ENCODE measurements at regions not wholly inside any gene's neighbourhood (a gene's known extent, or its start where the extent isn't known, plus 50 kb on each side); places are given as distances from the start of the nearest gene placed in this dataset.

GRCh38 chr4:33340168-33340567 lies 2620.0 kb downstream of the PCDH7 start:
- DNase-seq (ENCODE audit: low read depth, low spot score), result no peak
- H3K27ac ChIP-seq (ENCODE audit: low read depth, low read length), result no peak overlapping the region
- H3K4me2 ChIP-seq (ENCODE audit: low read length), result no peak overlapping the region
- H3K4me1 ChIP-seq (ENCODE audit: control insufficient read depth in 1 of 2, insufficient read depth in 2 of 2, low read length in 2 of 2), result no peaks in the 10 kb centered on the region
- ChIA-PET RAD21 (ENCODE audit: low non-redundant PET in 1 of 2, low total read pairs in 2 of 2, uncharacterized antibody in 2 of 2, unreplicated experiment in 2 of 2) (no interaction called here), CTCF (no interaction called here), POLR2A (no interaction called here)
- no peak overlapping the region for H3K4me3 ChIP-seq (replicated peaks in 1 of 2; ENCODE audit: low read depth in 1 of 2, low read length in 2 of 2)
- intact Hi-C loops (cut with micrococcal nuclease), result no loop called here
- no peaks in the 10 kb centered on the region for H3K27me3 ChIP-seq (ENCODE audit: insufficient read depth, low read length)
- no peaks in the 10 kb centered on the region for H3K9me3 ChIP-seq (ENCODE audit: control insufficient read depth in 1 of 2, insufficient read depth in 1 of 2, low read depth in 1 of 2, low read length in 2 of 2)
- H3K9ac ChIP-seq (ENCODE audit: low read length), result no peak overlapping the region
- no peaks in the 10 kb centered on the region for H3K36me3 ChIP-seq (ENCODE audit: control insufficient read depth in 1 of 2, insufficient read depth in 2 of 2, low read length in 2 of 2)
- BruUV-seq (replicated peaks), result no TSS peak
- TF ChIP-seq POLR2A (IDR thresholded peaks at IDR 0.05; ENCODE audit: borderline replicate concordance, extremely low read depth, insufficient read depth, insufficient read length) (no peak), ZNF274 (IDR thresholded peaks at IDR 0.05; ENCODE audit: low read depth, low read length) (no peak), SP1 (IDR thresholded peaks at IDR 0.05; ENCODE audit: low read depth) (no peak), FOSL1 (IDR thresholded peaks at IDR 0.05; ENCODE audit: low read depth) (no peak), ELF1 (IDR thresholded peaks at IDR 0.05; ENCODE audit: borderline replicate concordance, low read depth) (no peak), EZH2phosphoT487 (IDR thresholded peaks at IDR 0.05; ENCODE audit: borderline replicate concordance) (no peak), CBX3 (IDR thresholded peaks at IDR 0.05; ENCODE audit: low read depth) (no peak), ATF3 (IDR thresholded peaks at IDR 0.05) (no peak), RAD21 (IDR thresholded peaks at IDR 0.05; ENCODE audit: low read depth) (no peak), TCF7L2 (IDR thresholded peaks at IDR 0.05; ENCODE audit: borderline replicate concordance, extremely low read depth, insufficient read depth, insufficient read length) (no peak), POLR2AphosphoS5 (IDR thresholded peaks at IDR 0.05; ENCODE audit: low read depth, low read length) (no peak), CEBPB (IDR thresholded peaks at IDR 0.05; ENCODE audit: low read depth) (no peak), ZFX (IDR thresholded peaks at IDR 0.05) (no peak), JUND (IDR thresholded peaks at IDR 0.05) (no peak), REST (IDR thresholded peaks at IDR 0.05; ENCODE audit: low read depth) (no peak), SRF (IDR thresholded peaks at IDR 0.05; ENCODE audit: low read depth) (no peak)
- TF ChIP-seq, protein P1, sequence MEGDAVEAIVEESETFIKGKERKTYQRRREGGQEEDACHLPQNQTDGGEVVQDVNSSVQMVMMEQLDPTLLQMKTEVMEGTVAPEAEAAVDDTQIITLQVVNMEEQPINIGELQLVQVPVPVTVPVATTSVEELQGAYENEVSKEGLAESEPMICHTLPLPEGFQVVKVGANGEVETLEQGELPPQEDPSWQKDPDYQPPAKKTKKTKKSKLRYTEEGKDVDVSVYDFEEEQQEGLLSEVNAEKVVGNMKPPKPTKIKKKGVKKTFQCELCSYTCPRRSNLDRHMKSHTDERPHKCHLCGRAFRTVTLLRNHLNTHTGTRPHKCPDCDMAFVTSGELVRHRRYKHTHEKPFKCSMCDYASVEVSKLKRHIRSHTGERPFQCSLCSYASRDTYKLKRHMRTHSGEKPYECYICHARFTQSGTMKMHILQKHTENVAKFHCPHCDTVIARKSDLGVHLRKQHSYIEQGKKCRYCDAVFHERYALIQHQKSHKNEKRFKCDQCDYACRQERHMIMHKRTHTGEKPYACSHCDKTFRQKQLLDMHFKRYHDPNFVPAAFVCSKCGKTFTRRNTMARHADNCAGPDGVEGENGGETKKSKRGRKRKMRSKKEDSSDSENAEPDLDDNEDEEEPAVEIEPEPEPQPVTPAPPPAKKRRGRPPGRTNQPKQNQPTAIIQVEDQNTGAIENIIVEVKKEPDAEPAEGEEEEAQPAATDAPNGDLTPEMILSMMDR (IDR thresholded peaks at IDR 0.05 in 2 of 3, conservative IDR thresholded peaks at IDR 0.05 in 1 of 3; ENCODE audit: borderline replicate concordance in 1 of 3, insufficient read depth in 1 of 3, low read depth in 2 of 3, low read length in 2 of 3), result no peak
- TF ChIP-seq, protein P2, sequence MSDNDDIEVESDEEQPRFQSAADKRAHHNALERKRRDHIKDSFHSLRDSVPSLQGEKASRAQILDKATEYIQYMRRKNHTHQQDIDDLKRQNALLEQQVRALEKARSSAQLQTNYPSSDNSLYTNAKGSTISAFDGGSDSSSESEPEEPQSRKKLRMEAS (IDR thresholded peaks at IDR 0.05), result no peak
- TF ChIP-seq, protein P3, sequence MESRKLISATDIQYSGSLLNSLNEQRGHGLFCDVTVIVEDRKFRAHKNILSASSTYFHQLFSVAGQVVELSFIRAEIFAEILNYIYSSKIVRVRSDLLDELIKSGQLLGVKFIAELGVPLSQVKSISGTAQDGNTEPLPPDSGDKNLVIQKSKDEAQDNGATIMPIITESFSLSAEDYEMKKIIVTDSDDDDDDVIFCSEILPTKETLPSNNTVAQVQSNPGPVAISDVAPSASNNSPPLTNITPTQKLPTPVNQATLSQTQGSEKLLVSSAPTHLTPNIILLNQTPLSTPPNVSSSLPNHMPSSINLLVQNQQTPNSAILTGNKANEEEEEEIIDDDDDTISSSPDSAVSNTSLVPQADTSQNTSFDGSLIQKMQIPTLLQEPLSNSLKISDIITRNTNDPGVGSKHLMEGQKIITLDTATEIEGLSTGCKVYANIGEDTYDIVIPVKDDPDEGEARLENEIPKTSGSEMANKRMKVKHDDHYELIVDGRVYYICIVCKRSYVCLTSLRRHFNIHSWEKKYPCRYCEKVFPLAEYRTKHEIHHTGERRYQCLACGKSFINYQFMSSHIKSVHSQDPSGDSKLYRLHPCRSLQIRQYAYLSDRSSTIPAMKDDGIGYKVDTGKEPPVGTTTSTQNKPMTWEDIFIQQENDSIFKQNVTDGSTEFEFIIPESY (IDR thresholded peaks at IDR 0.05; ENCODE audit: extremely low read depth, insufficient replicate concordance, low read length), result no peak
- no peaks in the 10 kb centered on the region for H3K9me2 ChIP-seq (ENCODE audit: insufficient read depth)
- no peak overlapping the region for H2AFZ ChIP-seq (ENCODE audit: low read depth, low read length, poor library complexity, severe bottlenecking)
- no peaks in the 10 kb centered on the region for H4K20me1 ChIP-seq (ENCODE audit: insufficient read depth)
- no peaks in the 10 kb centered on the region for H3K79me2 ChIP-seq (ENCODE audit: insufficient read depth, low read length)
- ATAC-seq, result no peak

Measured in HCT116 (cell line).